KOPT-K1 (cell line): ENCODE measurements at regions not wholly inside any gene's neighbourhood (a gene's known extent, or its start where the extent isn't known, plus 50 kb on each side); places are given as distances from the start of the nearest gene placed in this dataset.

Experiments
- H3K27ac ChIP-seq: fragments of 200-600 bp; sonication (generic); 2 replicates; pipeline ENCODE4 v1.5.1; 2016; ENCODE audit warnings: antibody characterized with exemption, mild to moderate bottlenecking, low read depth, low read length; ENCODE audit not compliant: poor library complexity, severe bottlenecking
- H3K36me3 ChIP-seq: fragments of 200-600 bp; sonication (generic); 2 replicates; pipeline ENCODE4 v1.5.1; 2017; ENCODE audit warnings: antibody characterized with exemption, mild to moderate bottlenecking, low read length, moderate library complexity; ENCODE audit not compliant: insufficient read depth
- H3K9me3 ChIP-seq: fragments of 200-600 bp; sonication (generic); 2 replicates; pipeline ENCODE4 v1.5.1; 2017; ENCODE audit warnings: antibody characterized with exemption, low read length, mild to moderate bottlenecking; ENCODE audit not compliant: insufficient read depth, poor library complexity, severe bottlenecking

- Histone ChIP-seq H3K27ac (no peak overlapping the region), H3K36me3 (no peaks in the 10 kb centered on the region), H3K9me3 (no peaks in the 10 kb centered on the region)
Measured at GRCh38 chr10:105413997-105414396, 772.9 kb downstream of the SORCS3 start.

- Histone ChIP-seq H3K27ac (no peak overlapping the region), H3K36me3 (no peaks in the 10 kb centered on the region), H3K9me3 (no peaks in the 10 kb centered on the region)
Measured at GRCh38 chr10:105409370-105409769, 768.3 kb downstream of the SORCS3 start.

GRCh38 chr10:105406488-105406887, 765.4 kb downstream of the SORCS3 start:
- Histone ChIP-seq H3K9me3 (no peaks in the 10 kb centered on the region), H3K27ac (no peak overlapping the region), H3K36me3 (no peaks in the 10 kb centered on the region)

GRCh38 chr10:105398202-105398601, 757.1 kb downstream of the SORCS3 start:
- no peaks in the 10 kb centered on the region for H3K36me3 ChIP-seq
- H3K27ac ChIP-seq: no peak overlapping the region
- H3K9me3 ChIP-seq: no peaks in the 10 kb centered on the region

- Histone ChIP-seq H3K27ac (no peak overlapping the region), H3K9me3 (no peaks in the 10 kb centered on the region), H3K36me3 (no peaks in the 10 kb centered on the region)
Measured at GRCh38 chr10:105391670-105392351, 750.7 kb downstream of the SORCS3 start.

- H3K9me3 ChIP-seq: no peaks in the 10 kb centered on the region
- no peaks in the 10 kb centered on the region for H3K36me3 ChIP-seq
- no peak overlapping the region for H3K27ac ChIP-seq
Measured at GRCh38 chr10:105387971-105388370, 746.9 kb downstream of the SORCS3 start.

GRCh38 chr10:105383978-105384377, 742.9 kb downstream of the SORCS3 start:
- Histone ChIP-seq H3K9me3 (no peaks in the 10 kb centered on the region), H3K27ac (no peak overlapping the region), H3K36me3 (no peaks in the 10 kb centered on the region)

GRCh38 chr10:105370692-105371091, 729.6 kb downstream of the SORCS3 start:
- Histone ChIP-seq H3K9me3 (no peaks in the 10 kb centered on the region), H3K27ac (no peak overlapping the region), H3K36me3 (no peaks in the 10 kb centered on the region)

GRCh38 chr10:105359708-105360107, 718.6 kb downstream of the SORCS3 start:
- H3K9me3 ChIP-seq: no peaks in the 10 kb centered on the region
- no peaks in the 10 kb centered on the region for H3K36me3 ChIP-seq
- no peak overlapping the region for H3K27ac ChIP-seq

GRCh38 chr10:105358911-105359310, 717.8 kb downstream of the SORCS3 start:
- H3K36me3 ChIP-seq: no peaks in the 10 kb centered on the region
- H3K9me3 ChIP-seq: no peaks in the 10 kb centered on the region
- H3K27ac ChIP-seq: no peak overlapping the region

GRCh38 chr10:105356626-105357025, 715.5 kb downstream of the SORCS3 start:
- H3K9me3 ChIP-seq: no peaks in the 10 kb centered on the region
- no peaks in the 10 kb centered on the region for H3K36me3 ChIP-seq
- H3K27ac ChIP-seq: no peak overlapping the region

GRCh38 chr10:105354010-105354409, 712.9 kb downstream of the SORCS3 start:
- Histone ChIP-seq H3K9me3 (no peaks in the 10 kb centered on the region), H3K27ac (no peak overlapping the region), H3K36me3 (no peaks in the 10 kb centered on the region)

- no peak overlapping the region for H3K27ac ChIP-seq
- no peaks in the 10 kb centered on the region for H3K9me3 ChIP-seq
- H3K36me3 ChIP-seq: no peaks in the 10 kb centered on the region
Measured at GRCh38 chr10:105352827-105353226, 711.7 kb downstream of the SORCS3 start.

- H3K27ac ChIP-seq: no peak overlapping the region
- H3K9me3 ChIP-seq: no peaks in the 10 kb centered on the region
- H3K36me3 ChIP-seq: no peaks in the 10 kb centered on the region
Measured at GRCh38 chr10:105352281-105352680, 711.2 kb downstream of the SORCS3 start.

GRCh38 chr10:105351187-105351586, 710.1 kb downstream of the SORCS3 start:
- Histone ChIP-seq H3K9me3 (no peaks in the 10 kb centered on the region), H3K36me3 (no peaks in the 10 kb centered on the region), H3K27ac (no peak overlapping the region)

GRCh38 chr10:105347487-105347886, 706.4 kb downstream of the SORCS3 start:
- no peaks in the 10 kb centered on the region for H3K36me3 ChIP-seq
- H3K9me3 ChIP-seq: no peaks in the 10 kb centered on the region

More at GRCh38 chr10:105347487-105347886, 706.4 kb downstream of the SORCS3 start:
- H3K27ac ChIP-seq: no peak overlapping the region
